B cell (primary cell): ENCODE measurements at regions not wholly inside any gene's neighbourhood (a gene's known extent, or its start where the extent isn't known, plus 50 kb on each side); places are given as distances from the start of the nearest gene placed in this dataset.

ENCODE experiments used
- ATAC-seq: fragments of 200-7000 bp; cut with Tn5 transposase; one replicate; pipeline ENCODE4 v1.10.0; 2021; ENCODE audit warnings: low read depth, mild to moderate bottlenecking, moderate number of reproducible peaks, moderate library complexity
- CTCF ChIA-PET: fragments of 350-600 bp; sonication (Branson Sonifier 250); formaldehyde crosslinking; loops from one replicate; lab custom pipeline; 2021; ENCODE audit warnings: antibody characterized with exemption, inconsistent platforms; lab: Charles Lee
- POLR2A ChIA-PET: fragments of 350-600 bp; sonication (Branson Sonifier 250); formaldehyde crosslinking; loops from one replicate; lab custom pipeline; 2021; ENCODE audit warnings: antibody characterized with exemption; lab: Charles Lee
- DNase-seq: peaks from one replicate; pipeline ENCODE4 v3.0.0; 2013
- H2AFZ ChIP-seq: 2 replicates; pipeline ENCODE4 v1.6.1; 2012; ENCODE audit warnings: mild to moderate bottlenecking, low read depth, low read length; ENCODE audit not compliant: insufficient read depth, poor library complexity, severe bottlenecking
- H3K27ac ChIP-seq, 2 donors: 1 replicate in 1 of 2; 2 replicates in 1 of 2; pipeline ENCODE4 v1.5.1; 2012 to 2013; ENCODE audit warnings: low read length in 2 of 2, mild to moderate bottlenecking in 2 of 2, moderate library complexity in 1 of 2
- H3K27me3 ChIP-seq, 4 experiments: fragments of 200-600 bp in 1 of 4; sonication (generic) in 1 of 4; replicated peaks in 1 of 4; 1 replicate in 2 of 4; 2 replicates in 2 of 4; pipeline versions ENCODE4 v1.6.1 to v1.7.0; 2013 to 2016; ENCODE audit warnings: low read length in 3 of 4, mild to moderate bottlenecking in 2 of 4, mixed read lengths in 1 of 4, moderate library complexity in 1 of 4; ENCODE audit not compliant: insufficient read depth in 4 of 4, control insufficient read depth in 3 of 4; ENCODE audit errors: control extremely low read depth in 1 of 4
- H3K36me3 ChIP-seq, 2 experiments: replicated peaks in 1 of 2; 1 replicate in 1 of 2; 2 replicates in 1 of 2; pipeline versions ENCODE4 v1.6.1 to v1.7.1; 2013; ENCODE audit warnings: low read length in 1 of 2; ENCODE audit not compliant: insufficient read depth in 2 of 2, control insufficient read depth in 1 of 2; ENCODE audit errors: control extremely low read depth in 1 of 2, extremely low read depth in 1 of 2
- H3K4me1 ChIP-seq, 2 donors: fragments of 200-600 bp in 1 of 2; sonication (generic) in 1 of 2; 1 replicate in 1 of 2; 2 replicates in 1 of 2; pipeline versions ENCODE4 v1.5.1 to v1.6.1; 2013 to 2017; ENCODE audit warnings: low read length in 2 of 2; ENCODE audit not compliant: control insufficient read depth in 2 of 2, insufficient read depth in 2 of 2
- H3K4me2 ChIP-seq: replicated peaks from 2 replicates; pipeline ENCODE3; 2012; ENCODE audit warnings: mild to moderate bottlenecking, low read depth, low read length; ENCODE audit not compliant: poor library complexity, severe bottlenecking
- H3K4me3 ChIP-seq, 5 experiments: fragments of 200-600 bp in 1 of 5; sonication (generic) in 1 of 5; 1 replicate in 3 of 5; 2 replicates in 2 of 5; pipeline versions ENCODE4 v1.5.1 to v1.7.0; 2011 to 2016; ENCODE audit warnings: low read length in 4 of 5, mild to moderate bottlenecking in 4 of 5, low read depth in 2 of 5, control low read depth in 1 of 5, moderate library complexity in 1 of 5; ENCODE audit not compliant: insufficient read depth in 1 of 5; ENCODE audit errors: control extremely low read depth in 1 of 5, extremely low read depth in 1 of 5
- H3K79me2 ChIP-seq: fragments of 200-600 bp; sonication (generic); one replicate; pipeline ENCODE4 v1.6.0; 2016; ENCODE audit warnings: low read length; ENCODE audit not compliant: control insufficient read depth, insufficient read depth
- H3K9ac ChIP-seq: fragments of 200-600 bp; sonication (generic); 2 replicates; pipeline ENCODE4 v1.6.1; 2017; ENCODE audit warnings: mild to moderate bottlenecking, low read length, moderate library complexity
- H3K9me3 ChIP-seq, 3 donors: one replicate each; pipeline versions ENCODE4 v1.6.1 to v1.7.1; 2013; ENCODE audit warnings: low read length in 2 of 3; ENCODE audit not compliant: control insufficient read depth in 2 of 3, insufficient read depth in 1 of 3; ENCODE audit errors: control extremely low read depth in 1 of 3
- H4K20me1 ChIP-seq: 2 replicates; pipeline ENCODE4 v1.6.0; 2012; ENCODE audit warnings: mild to moderate bottlenecking, low read length; ENCODE audit not compliant: insufficient read depth, control insufficient read depth, poor library complexity, severe bottlenecking
- H3K27ac Mint-ChIP-seq: one replicate; pipeline ENCODE4 v1.8.0; 2021; ENCODE audit warnings: mixed read lengths
- H3K27me3 Mint-ChIP-seq: one replicate; pipeline ENCODE4 v1.8.0; 2021; ENCODE audit warnings: mixed read lengths
- H3K4me1 Mint-ChIP-seq: one replicate; pipeline ENCODE4 v1.8.0; 2021; ENCODE audit warnings: mixed read lengths
- H3K4me3 Mint-ChIP-seq: one replicate; pipeline ENCODE4 v1.8.0; 2021; ENCODE audit warnings: mixed read lengths
- H3K9me3 Mint-ChIP-seq: one replicate; pipeline ENCODE4 v1.8.0; 2022; ENCODE audit warnings: mixed read lengths; ENCODE audit not compliant: insufficient read depth
- EZH2 ChIP-seq: IDR thresholded peaks from 2 replicates; pipeline ENCODE4 v1.6.1; 2012; ENCODE audit warnings: borderline replicate concordance, low read depth, mild to moderate bottlenecking, moderate library complexity, low read length; ENCODE audit not compliant: insufficient read depth, poor library complexity, severe bottlenecking
- WGBS: methylation state at CpG from one replicate; pipeline ENCODE4 v1.1.5; 2013; ENCODE audit warnings: missing lambda C conversion rate; ENCODE audit not compliant: insufficient coverage; 5-methylcytosine and 5-hydroxymethylcytosine counted together
- intact Hi-C: fragments of 100-400 bp; cut with micrococcal nuclease; formaldehyde crosslinking; loops from one replicate; pipeline ENCODE4 v1.10.0; 2022
- TF ChIP-seq, protein P1 (sequence below): fragments of 200-600 bp; IDR thresholded peaks from one replicate; pipeline ENCODE4 v1.8.0; 2022; ENCODE audit warnings: antibody characterized with exemption, mild to moderate bottlenecking

DNA sequence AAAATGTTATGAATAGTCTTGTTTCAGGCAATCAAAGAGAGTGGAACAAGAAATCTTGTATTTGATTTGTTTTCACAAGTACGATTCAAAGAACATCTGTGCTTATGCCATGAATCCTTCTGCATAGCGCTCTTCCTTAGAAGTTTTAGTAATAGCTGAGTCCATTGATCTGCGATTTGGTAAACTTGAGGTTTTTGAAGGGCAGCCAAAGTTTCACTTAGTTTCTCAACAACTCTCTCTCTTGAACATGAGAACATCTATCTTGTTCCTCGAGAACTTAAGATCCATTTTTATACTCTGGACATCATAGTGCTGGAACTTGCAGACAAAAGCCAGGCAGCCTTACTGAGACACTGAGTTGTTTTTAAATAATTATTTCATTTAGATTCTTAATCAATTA, 96.2 kb upstream of the USP15 start:
- Histone ChIP-seq H3K36me3 (no peaks in the 10 kb centered on the region), H3K27ac (no peak overlapping the region), H3K4me1 (no peaks in the 10 kb centered on the region), H3K79me2 (no peaks in the 10 kb centered on the region), H3K9me3 (no peaks in the 10 kb centered on the region), H3K27me3 (peaks cover 0 to 2% (median 0%) of the 10 kb centered on the region in 4 experiments), H3K9ac (no peak overlapping the region), H3K4me2 (no peak overlapping the region), H4K20me1 (no peaks in the 10 kb centered on the region), H2AFZ (no peak overlapping the region), H3K4me3 (no peak overlapping the region)
- ATAC-seq (no peak), DNase-seq (no peak)
- Mint-ChIP-seq H3K4me1 (no peaks in the 10 kb centered on the region), H3K27ac (no peak overlapping the region), H3K9me3 (no peaks in the 10 kb centered on the region), H3K27me3 (peaks cover 22% of the 10 kb centered on the region), H3K4me3 (no peak overlapping the region)
- CTCF ChIA-PET, result no interaction called here
- TF ChIP-seq, protein P1, sequence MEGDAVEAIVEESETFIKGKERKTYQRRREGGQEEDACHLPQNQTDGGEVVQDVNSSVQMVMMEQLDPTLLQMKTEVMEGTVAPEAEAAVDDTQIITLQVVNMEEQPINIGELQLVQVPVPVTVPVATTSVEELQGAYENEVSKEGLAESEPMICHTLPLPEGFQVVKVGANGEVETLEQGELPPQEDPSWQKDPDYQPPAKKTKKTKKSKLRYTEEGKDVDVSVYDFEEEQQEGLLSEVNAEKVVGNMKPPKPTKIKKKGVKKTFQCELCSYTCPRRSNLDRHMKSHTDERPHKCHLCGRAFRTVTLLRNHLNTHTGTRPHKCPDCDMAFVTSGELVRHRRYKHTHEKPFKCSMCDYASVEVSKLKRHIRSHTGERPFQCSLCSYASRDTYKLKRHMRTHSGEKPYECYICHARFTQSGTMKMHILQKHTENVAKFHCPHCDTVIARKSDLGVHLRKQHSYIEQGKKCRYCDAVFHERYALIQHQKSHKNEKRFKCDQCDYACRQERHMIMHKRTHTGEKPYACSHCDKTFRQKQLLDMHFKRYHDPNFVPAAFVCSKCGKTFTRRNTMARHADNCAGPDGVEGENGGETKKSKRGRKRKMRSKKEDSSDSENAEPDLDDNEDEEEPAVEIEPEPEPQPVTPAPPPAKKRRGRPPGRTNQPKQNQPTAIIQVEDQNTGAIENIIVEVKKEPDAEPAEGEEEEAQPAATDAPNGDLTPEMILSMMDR, result no peak
- no peak for TF ChIP-seq EZH2
- POLR2A ChIA-PET, result no interaction called here
- intact Hi-C loops, result no loop called here
- WGBS, result 100% methylated on average over 2 of the region's 4 CpGs

DNA sequence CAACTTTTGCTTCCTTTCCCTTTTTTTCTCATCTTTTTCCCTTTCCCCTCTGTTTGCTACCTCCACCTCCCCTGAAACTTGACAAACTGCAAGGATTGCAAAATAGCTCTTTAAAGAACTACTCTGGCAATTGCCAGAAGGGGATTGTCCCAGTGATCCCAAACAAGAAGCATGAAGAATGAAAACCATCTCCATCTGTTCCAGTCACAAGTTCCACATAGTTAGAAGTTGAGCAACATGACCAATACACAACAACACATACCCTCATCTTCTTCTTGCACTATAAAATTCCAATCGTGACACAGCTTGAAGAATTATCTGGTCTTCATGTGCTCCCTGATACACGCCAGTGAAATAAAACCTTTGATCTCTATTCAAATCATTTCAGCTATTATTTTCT, 93.7 kb upstream of the USP15 start:
- CTCF ChIA-PET, result no interaction called here

More for the DNA sequence above, 93.7 kb upstream of the USP15 start:
- no peak overlapping the region for H3K4me2 ChIP-seq
- H3K9me3 ChIP-seq, result no peaks in the 10 kb centered on the region
- H3K36me3 ChIP-seq, result no peaks in the 10 kb centered on the region
- H3K9ac ChIP-seq, result no peak overlapping the region
- Mint-ChIP-seq H3K27ac (no peak overlapping the region), H3K4me3 (no peak overlapping the region), H3K27me3 (peaks cover 20% of the 10 kb centered on the region), H3K9me3 (no peaks in the 10 kb centered on the region), H3K4me1 (no peaks in the 10 kb centered on the region)
- no peak for ATAC-seq
- H3K79me2 ChIP-seq, result no peaks in the 10 kb centered on the region
- DNase-seq, result no peak
- intact Hi-C loops, result no loop called here
- TF ChIP-seq EZH2, result no peak
- TF ChIP-seq, protein P1, result no peak
- no peaks in the 10 kb centered on the region for H3K4me1 ChIP-seq
- H3K27me3 ChIP-seq, result peaks cover 0 to 2% (median 0%) of the 10 kb centered on the region in 4 experiments
- POLR2A ChIA-PET, result no interaction called here
- no peak overlapping the region for H3K27ac ChIP-seq
- no peak overlapping the region for H3K4me3 ChIP-seq
- H4K20me1 ChIP-seq, result no peaks in the 10 kb centered on the region
- 89% methylated on average over 1 of the region's 2 CpGs for WGBS
- H2AFZ ChIP-seq, result no peak overlapping the region
